ENCODE measurements at regions not wholly inside any gene's neighbourhood (a gene's known extent, or its start where the extent isn't known, plus 50 kb on each side); places are given as distances from the start of the nearest gene placed in this dataset.

GRCh38 chr14:44165286-44165685 is 341.8 kb downstream of the FSCB start:
- no peak for TF ChIP-seq POLR2A (IDR thresholded peaks at IDR 0.05)
- TF ChIP-seq CTCF (IDR thresholded peaks at IDR 0.05) = no peak
- no peak for TF ChIP-seq EP300 (IDR thresholded peaks at IDR 0.05; ENCODE audit: low read depth)
